Panc1 (cell line): ENCODE measurements at regions not wholly inside any gene's neighbourhood (a gene's known extent, or its start where the extent isn't known, plus 50 kb on each side); places are given as distances from the start of the nearest gene placed in this dataset.

Experiments used
- CTCF ChIP-seq: fragments of 450-650 bp; IDR thresholded peaks from 2 replicates; pipeline ENCODE4 v1.5.1; 2017; ENCODE audit warnings: mild to moderate bottlenecking
- POLR2AphosphoS5 ChIP-seq: IDR thresholded peaks from 2 replicates; pipeline ENCODE4 v1.6.1; 2012; ENCODE audit warnings: mild to moderate bottlenecking, low read depth, low read length, moderate library complexity

DNA sequence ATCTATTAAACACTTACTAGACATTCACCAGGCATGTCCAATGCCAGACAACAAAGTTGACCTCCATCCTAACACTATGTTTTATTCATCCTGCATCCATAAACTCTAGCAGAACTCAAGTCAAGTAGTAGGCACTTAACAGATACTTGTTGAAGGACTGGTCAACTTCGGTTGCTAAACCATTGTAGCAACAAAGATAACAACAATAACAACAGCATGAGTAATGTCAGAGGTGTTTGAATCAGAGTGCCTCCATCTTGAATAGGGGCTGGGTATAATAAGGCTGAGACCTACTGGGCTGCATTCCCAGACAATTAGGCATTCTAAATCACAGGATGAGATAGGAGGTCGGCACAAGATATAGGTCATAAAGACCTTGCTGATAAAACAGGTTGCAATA, 180.5 kb upstream of the ZNF462 start:
- no peak for TF ChIP-seq CTCF
- TF ChIP-seq POLR2AphosphoS5 = no peak
